K562 (cell line): ENCODE measurements at regions not wholly inside any gene's neighbourhood (a gene's known extent, or its start where the extent isn't known, plus 50 kb on each side); places are given as distances from the start of the nearest gene placed in this dataset.

Experiments used
- ATAC-seq: fragments of 200-7000 bp; cut with Tn5 transposase; 3 replicates; pipeline ENCODE4 v1.9.1; 2020; ENCODE audit warnings: moderate library complexity
- BruUV-seq: library from RNA; stranded (reverse); fragments of 400-500 nt; replicated peaks from 2 replicates; lab custom pipeline; 2021; lab: Mats Ljungman, UMichigan
- CTCF ChIA-PET: fragments of 300-600 bp; formaldehyde crosslinking; extraction: SDS; loops from one replicate; lab custom pipeline; 2021; ENCODE audit warnings: low intra/inter-chr PET ratio; lab: Yijun Ruan, JAX
- POLR2A ChIA-PET: fragments of 300-600, 350-650 bp; sonication (Branson Sonifier 250); formaldehyde crosslinking; extraction: SDS; loops from one replicate; lab custom pipeline; 2021; ENCODE audit warnings: antibody characterized with exemption, inconsistent platforms; lab: Yijun Ruan, JAX
- DNase-seq, 4 experiments: peaks; one replicate each; pipeline versions ENCODE4 v3.0.0 to v3.0.0-alpha.2; 2011 to 2018; ENCODE audit warnings: low spot score in 3 of 4, mixed read lengths in 3 of 4; ENCODE audit errors: extremely low read depth in 1 of 4
- FAIRE-seq: peaks from 2 replicates; lab custom pipeline; 2011; peaks lifted over from hg19 to GRCh38; lab: Jason Lieb, UNC
- H2AFZ ChIP-seq: 2 replicates; pipeline ENCODE4 v1.6.0; 2011; ENCODE audit warnings: low read depth, low read length, control low read depth, inconsistent platforms
- H3K27ac ChIP-seq: fragments of 200-600 bp; 3 replicates; pipeline ENCODE4 v1.8.0; 2011; ENCODE audit warnings: low read depth, mild to moderate bottlenecking, control low read depth, inconsistent platforms, low read length, moderate library complexity, mixed read lengths; ENCODE audit errors: extremely low read depth
- H3K27me3 ChIP-seq, 2 experiments: fragments of 300-600 bp in 1 of 2; 2 replicates in 1 of 2; 3 replicates in 1 of 2; pipeline versions ENCODE4 v1.6.0 to v1.8.0; 2011; ENCODE audit warnings: inconsistent platforms in 2 of 2, low read length in 2 of 2, mild to moderate bottlenecking in 1 of 2, mixed read lengths in 1 of 2, moderate library complexity in 1 of 2; ENCODE audit not compliant: control insufficient read depth in 2 of 2, insufficient read depth in 2 of 2
- H3K36me3 ChIP-seq: fragments of 300-600 bp; 3 replicates; pipeline ENCODE4 v1.8.0; 2011; ENCODE audit warnings: mild to moderate bottlenecking, low read length, inconsistent platforms; ENCODE audit not compliant: control insufficient read depth, insufficient read depth
- H3K4me1 ChIP-seq, 2 experiments: fragments of 200-600 bp in 1 of 2; replicated peaks in 1 of 2; 2 replicates in 1 of 2; 3 replicates in 1 of 2; pipeline versions ENCODE4 v1.5.1 to v1.8.0; 2011; ENCODE audit warnings: inconsistent platforms in 2 of 2, low read length in 2 of 2, mild to moderate bottlenecking in 1 of 2, mixed read lengths in 1 of 2, moderate library complexity in 1 of 2; ENCODE audit not compliant: control insufficient read depth in 2 of 2, insufficient read depth in 2 of 2
- H3K4me2 ChIP-seq: 2 replicates; pipeline ENCODE4 v1.6.1; 2011; ENCODE audit warnings: low read length, control low read depth, inconsistent platforms, mixed read lengths; ENCODE audit not compliant: insufficient read depth
- H3K4me3 ChIP-seq: fragments of 200-600 bp; sonication (generic), shearing (Covaris generic); 2 replicates; pipeline ENCODE4 v1.5.1; 2016; ENCODE audit warnings: control low read depth, inconsistent platforms
- H3K79me2 ChIP-seq: fragments of 200-600 bp; 3 replicates; pipeline ENCODE4 v1.8.0; 2011; ENCODE audit warnings: low read length, inconsistent platforms; ENCODE audit not compliant: control insufficient read depth, insufficient read depth
- H3K9ac ChIP-seq, 2 experiments: 2 replicates each; pipeline versions ENCODE4 v1.6.0 to v1.6.1; 2011; ENCODE audit warnings: low read depth in 2 of 2, low read length in 2 of 2, control low read depth in 1 of 2, inconsistent platforms in 1 of 2, mild to moderate bottlenecking in 1 of 2, mixed read lengths in 1 of 2; ENCODE audit not compliant: insufficient read depth in 1 of 2
- H3K9me1 ChIP-seq: one replicate; pipeline ENCODE4 v1.6.0; 2011; ENCODE audit warnings: inconsistent platforms, mild to moderate bottlenecking, low read length, moderate library complexity; ENCODE audit not compliant: control insufficient read depth, insufficient read depth
- H3K9me3 ChIP-seq: replicated peaks from 2 replicates; pipeline ENCODE4 v1.5.1; 2011; ENCODE audit warnings: low read depth, low read length, inconsistent platforms; ENCODE audit not compliant: control insufficient read depth, insufficient read depth
- H4K20me1 ChIP-seq: replicated peaks from 2 replicates; pipeline ENCODE4 v1.6.1; 2011; ENCODE audit warnings: low read length, inconsistent platforms, mixed read lengths; ENCODE audit not compliant: control insufficient read depth, insufficient read depth
- BHLHE40 ChIP-seq: IDR thresholded peaks from 2 replicates; pipeline ENCODE4 v1.6.1; 2011; ENCODE audit warnings: low read length, improper control_type of control experiment
- CBX5 ChIP-seq: IDR thresholded peaks from 2 replicates; pipeline ENCODE4 v1.6.1; 2014; ENCODE audit warnings: low read depth, borderline replicate concordance
- FOSL1 ChIP-seq: fragments of 200-800 bp; sonication (Bioruptor generic); conservative IDR thresholded peaks from 2 replicates; pipeline ENCODE4 v1.6.1; 2016; ENCODE audit warnings: missing genetic modification characterization, missing compliant biosample characterization
- JUND ChIP-seq, 2 experiments: IDR thresholded peaks; 2 replicates in 1 of 2; 3 replicates in 1 of 2; pipeline ENCODE4 v1.6.1; 2011; ENCODE audit warnings: borderline replicate concordance in 2 of 2, low read depth in 2 of 2, low read length in 2 of 2, improper control_type of control experiment in 1 of 2, missing biosample characterization in 1 of 2, missing genetic modification characterization in 1 of 2, missing genetic modification reagents in 1 of 2
- RBBP5 ChIP-seq: fragments of 200-600 bp; sonication (generic); IDR thresholded peaks from 2 replicates; pipeline ENCODE4 v1.6.1; 2012; ENCODE audit warnings: borderline replicate concordance, mild to moderate bottlenecking, low read length, control low read depth, inconsistent platforms; ENCODE audit not compliant: insufficient read depth, poor library complexity, severe bottlenecking
- SFPQ ChIP-seq: fragments of 200-400 bp; formaldehyde crosslinking; IDR thresholded peaks from 2 replicates; pipeline ENCODE4 v1.6.1; 2017; ENCODE audit warnings: mild to moderate bottlenecking, low read depth, low read length, moderate library complexity
- TBL1XR1 ChIP-seq, 2 experiments: IDR thresholded peaks; 2 replicates each; pipeline ENCODE4 v1.6.1; 2012; ENCODE audit warnings: improper control_type of control experiment in 2 of 2, low read length in 2 of 2, mild to moderate bottlenecking in 1 of 2
- TFAP4 ChIP-seq: sonication (generic); formaldehyde crosslinking; IDR thresholded peaks from 2 replicates; pipeline ENCODE4 v1.8.0; 2022; ENCODE audit warnings: missing genetic modification reagents, mild to moderate bottlenecking, moderate library complexity, borderline replicate concordance
- XRCC5 ChIP-seq: fragments of 200-400 bp; formaldehyde crosslinking; IDR thresholded peaks from 2 replicates; pipeline ENCODE4 v1.6.1; 2017; ENCODE audit warnings: low read depth, mild to moderate bottlenecking, low read length
- ZNF583 ChIP-seq: fragments of 250-450 bp; sonication (Bioruptor Pico); IDR thresholded peaks from 2 replicates; pipeline ENCODE4 v1.4.0; 2020
- WGBS: fragments of 100-300 bp; shearing (Covaris generic); methylation state at CpG from one replicate; pipeline ENCODE4 v1.1.6; 2016; ENCODE audit warnings: low coverage, mixed read lengths; ENCODE audit not compliant: insufficient coverage; ENCODE audit errors: missing lambda C conversion rate; 5-methylcytosine and 5-hydroxymethylcytosine counted together
- in situ Hi-C: fragments of 300-500 bp; cut with MboI; formaldehyde crosslinking; loops from 4 replicates; pipeline ENCODE4 v1.15.0; 2018; ENCODE audit warnings: inconsistent platforms, mixed read lengths
- intact Hi-C: fragments of 100-400 bp; cut with micrococcal nuclease; formaldehyde crosslinking; loops from 2 replicates; pipeline ENCODE4 v1.14.2; 2022

GRCh38 chr12:124626971-124627411 is 59.6 kb upstream of the NCOR2 start (continued):
- no peak for TF ChIP-seq SFPQ

- Histone ChIP-seq H3K27me3 (peaks cover 0 to 14% of the 10 kb centered on the region in 2 experiments; a peak in 1 of 5 replicates), H3K27ac (no peak overlapping the region), H3K36me3 (no peaks in the 10 kb centered on the region), H2AFZ (peak overlapping the region; percentile 63; the same call in 1 of the 2 replicates), H3K9me1 (no peaks in the 10 kb centered on the region), H3K4me3 (no peak overlapping the region), H3K9ac (peak overlapping the region in 1 of 2 experiments; percentile 81; a peak in 2 of 4 replicates), H3K79me2 (no peaks in the 10 kb centered on the region), H3K4me2 (peak overlapping the region; percentile 18; the same call in 1 of the 2 replicates), H3K9me3 (0 out of 2 replicates have a peak, but pooled peaks cover 3% of the 10 kb centered on the region), H3K4me1 (peaks cover 10 to 19% of the 10 kb centered on the region in 2 experiments; a peak in 4 of 5 replicates), H4K20me1 (no peaks in the 10 kb centered on the region)
- CTCF ChIA-PET = no interaction called here
- POLR2A ChIA-PET = interaction anchor here (0.7 to 1.2 kb wide), 4 partner anchors 9 to 41 kb away, joined by 3 to 4 read pairs (median 4); no protein-coding TSS in a partner anchor
- WGBS = 26% methylated on average over 15 of the region's 15 CpGs
- in situ Hi-C loops (no loop called here), intact Hi-C loops (no loop called here)
- BruUV-seq = no TSS peak
- ATAC-seq (peak; percentile 80), DNase-seq (peak; percentile 58 to 71 (median 68)), FAIRE-seq (no peak)
- TF ChIP-seq RBBP5 (peak; percentile 34), JUND (IDR thresholded peaks at IDR 0.05; ENCODE audit: borderline replicate concordance, low read depth, low read length) (peak; percentile 35; the same call in 1 of the 2 replicates), JUND (tag; IDR thresholded peaks at IDR 0.05; ENCODE audit: borderline replicate concordance, low read depth, low read length) (no peak), ZNF583 (CRISPR knock-in tag) (0 out of 2 replicates have a peak, but pooled peaks have one; percentile 31), TBL1XR1 (IDR thresholded peaks at IDR 0.05; ENCODE audit: low read length in 2 of 2) (no peak), CBX5 (no peak), XRCC5 (no peak), TFAP4 (peak; percentile 65; the same call in 1 of the 2 replicates), BHLHE40 (no peak), FOSL1 (tag) (peak; percentile 41; the same call in 1 of the 2 replicates)
Observed at GRCh38 chr12:124625867-124626675, 58.7 kb upstream of the NCOR2 start.
